ENCODE measurements at regions not wholly inside any gene's neighbourhood (a gene's known extent, or its start where the extent isn't known, plus 50 kb on each side); places are given as distances from the start of the nearest gene placed in this dataset.

GRCh38 chr6:137692308-137692707 is 174.8 kb upstream of the TNFAIP3 start:
- H3K4me3 ChIP-seq (ENCODE audit: low read depth in 1 of 3, low read length in 3 of 3): no peak overlapping the region
- WGBS: 85% methylated on average over 3 of the region's 3 CpGs
- H3K27me3 ChIP-seq (ENCODE audit: control insufficient read depth in 4 of 4, insufficient read depth in 4 of 4, low read length in 3 of 4): no peaks in the 10 kb centered on the region
- no peak overlapping the region for H3K27ac ChIP-seq (ENCODE audit: low read depth in 1 of 2, low read length in 2 of 2)
- DNase-seq (ENCODE audit: low spot score): no peak
- no peaks in the 10 kb centered on the region for H3K36me3 ChIP-seq (ENCODE audit: control insufficient read depth in 4 of 4, insufficient read depth in 3 of 4, low read depth in 1 of 4, low read length in 3 of 4)
- no peaks in the 10 kb centered on the region for H3K9me3 ChIP-seq (ENCODE audit: control insufficient read depth in 4 of 4, low read length in 3 of 4)
- no peak overlapping the region for H3K9ac ChIP-seq (ENCODE audit: low read depth in 1 of 2, low read length in 2 of 2)
- no peak for TF ChIP-seq ATF3 (IDR thresholded peaks at IDR 0.05)
- no peak for TF ChIP-seq JUND (IDR thresholded peaks at IDR 0.05)
- no peak for TF ChIP-seq GABPA (IDR thresholded peaks at IDR 0.05 in 1 of 2, conservative IDR thresholded peaks at IDR 0.05 in 1 of 2)
- TF ChIP-seq HNF4A (conservative IDR thresholded peaks at IDR 0.05): no peak
- H3K4me1 ChIP-seq (ENCODE audit: control insufficient read depth in 4 of 4, insufficient read depth in 4 of 4, low read length in 3 of 4): no peaks in the 10 kb centered on the region

- no peaks in the 10 kb centered on the region for H3K36me3 ChIP-seq (ENCODE audit: control insufficient read depth in 4 of 4, insufficient read depth in 3 of 4, low read depth in 1 of 4, low read length in 3 of 4)
- no peak overlapping the region for H3K9ac ChIP-seq (ENCODE audit: low read depth in 1 of 2, low read length in 2 of 2)
- no peak overlapping the region for H3K27ac ChIP-seq (ENCODE audit: low read depth in 1 of 2, low read length in 2 of 2)
- no peaks in the 10 kb centered on the region for H3K4me1 ChIP-seq (ENCODE audit: control insufficient read depth in 4 of 4, insufficient read depth in 4 of 4, low read length in 3 of 4)
- no peaks in the 10 kb centered on the region for H3K9me3 ChIP-seq (ENCODE audit: control insufficient read depth in 4 of 4, low read length in 3 of 4)
- H3K27me3 ChIP-seq (ENCODE audit: control insufficient read depth in 4 of 4, insufficient read depth in 4 of 4, low read length in 3 of 4): no peaks in the 10 kb centered on the region
- no peak for DNase-seq (ENCODE audit: low spot score)
- no peak overlapping the region for H3K4me3 ChIP-seq (ENCODE audit: low read depth in 1 of 3, low read length in 3 of 3)
- TF ChIP-seq TAF1 (conservative IDR thresholded peaks at IDR 0.05): no peak
- TF ChIP-seq EGR1 (IDR thresholded peaks at IDR 0.05; ENCODE audit: low read depth in 2 of 2): no peak
- TF ChIP-seq GABPA (IDR thresholded peaks at IDR 0.05 in 1 of 2, conservative IDR thresholded peaks at IDR 0.05 in 1 of 2): no peak
- TF ChIP-seq RAD21 (IDR thresholded peaks at IDR 0.05): no peak
- no peak for TF ChIP-seq ZBTB33 (IDR thresholded peaks at IDR 0.05)
- no peak for TF ChIP-seq RXRA (IDR thresholded peaks at IDR 0.05)
- TF ChIP-seq HNF4G (IDR thresholded peaks at IDR 0.05): no peak
- TF ChIP-seq ATF3 (IDR thresholded peaks at IDR 0.05): no peak
- TF ChIP-seq NR2F2 (IDR thresholded peaks at IDR 0.05): no peak
- TF ChIP-seq FOXA1 (IDR thresholded peaks at IDR 0.05): no peak
- TF ChIP-seq REST (IDR thresholded peaks at IDR 0.05): no peak
Measured at GRCh38 chr6:137692806-137693205, 174.3 kb upstream of the TNFAIP3 start.

- Histone ChIP-seq H3K9me3 (ENCODE audit: control insufficient read depth in 4 of 4, low read length in 3 of 4) (no peaks in the 10 kb centered on the region), H3K4me3 (ENCODE audit: low read depth in 1 of 3, low read length in 3 of 3) (no peak overlapping the region), H3K36me3 (ENCODE audit: control insufficient read depth in 4 of 4, insufficient read depth in 3 of 4, low read depth in 1 of 4, low read length in 3 of 4) (no peaks in the 10 kb centered on the region), H3K27ac (ENCODE audit: low read depth in 1 of 2, low read length in 2 of 2) (no peak overlapping the region), H3K27me3 (ENCODE audit: control insufficient read depth in 4 of 4, insufficient read depth in 4 of 4, low read length in 3 of 4) (no peaks in the 10 kb centered on the region), H3K4me1 (ENCODE audit: control insufficient read depth in 4 of 4, insufficient read depth in 4 of 4, low read length in 3 of 4) (no peaks in the 10 kb centered on the region), H3K9ac (ENCODE audit: low read depth in 1 of 2, low read length in 2 of 2) (no peak overlapping the region)
- 81% methylated on average over 1 of the region's 1 CpG for WGBS
- DNase-seq (ENCODE audit: low spot score): no peak
- TF ChIP-seq NR2F2 (IDR thresholded peaks at IDR 0.05) (no peak), ZBTB33 (IDR thresholded peaks at IDR 0.05) (no peak), ATF3 (IDR thresholded peaks at IDR 0.05) (no peak), REST (IDR thresholded peaks at IDR 0.05) (no peak), EGR1 (IDR thresholded peaks at IDR 0.05; ENCODE audit: low read depth in 2 of 2) (no peak)
Measured at GRCh38 chr6:137693711-137694110, 173.3 kb upstream of the TNFAIP3 start.
